Epidermal melanocyte (primary cell): ENCODE measurements at regions not wholly inside any gene's neighbourhood (a gene's known extent, or its start where the extent isn't known, plus 50 kb on each side); places are given as distances from the start of the nearest gene placed in this dataset.
A peak's percentile ranks its signal among the peaks of the same experiment; 100 is the strongest.

Experiments used
- DNase-seq: peaks from one replicate; pipeline ENCODE4 v3.0.0; 2011; ENCODE audit warnings: low spot score; ENCODE audit not compliant: insufficient read length

- DNase-seq, result peak; percentile 36
Observed at GRCh38 chr1:218705911-218706893, 361.1 kb downstream of the TGFB2 start.

GRCh38 chr1:218711001-218711400, 365.9 kb downstream of the TGFB2 start:
- DNase-seq, result no peak

- DNase-seq, result no peak
Observed at GRCh38 chr1:218711884-218712674, 366.9 kb downstream of the TGFB2 start.

GRCh38 chr1:218712677-218713076, 367.5 kb downstream of the TGFB2 start:
- no peak for DNase-seq

- DNase-seq, result no peak
Observed at GRCh38 chr1:218715961-218716669, 371.0 kb downstream of the TGFB2 start.

GRCh38 chr1:218717575-218717974, 372.4 kb downstream of the TGFB2 start:
- DNase-seq, result no peak

- DNase-seq, result no peak
Observed at GRCh38 chr1:218718206-218718605, 373.1 kb downstream of the TGFB2 start.

- DNase-seq, result no peak
Observed at GRCh38 chr1:218718977-218719376, 373.8 kb downstream of the TGFB2 start.

- no peak for DNase-seq
Observed at GRCh38 chr1:218728898-218729565, 383.9 kb downstream of the TGFB2 start.

- no peak for DNase-seq
Observed at GRCh38 chr1:218735436-218736032, 390.4 kb downstream of the TGFB2 start.

GRCh38 chr1:218739426-218739825, 394.3 kb downstream of the TGFB2 start:
- DNase-seq, result no peak

GRCh38 chr1:218741852-218742251, 396.7 kb downstream of the TGFB2 start:
- no peak for DNase-seq

GRCh38 chr1:218742467-218743262, 397.5 kb downstream of the TGFB2 start:
- no peak for DNase-seq

- no peak for DNase-seq
Observed at GRCh38 chr1:218743861-218744505, 398.8 kb downstream of the TGFB2 start.

GRCh38 chr1:218748071-218748470, 402.9 kb downstream of the TGFB2 start:
- DNase-seq, result no peak

GRCh38 chr1:218750216-218750970, 405.3 kb downstream of the TGFB2 start:
- no peak for DNase-seq

GRCh38 chr1:218751208-218751948, 406.2 kb downstream of the TGFB2 start:
- no peak for DNase-seq

GRCh38 chr1:218752126-218752525, 407.0 kb downstream of the TGFB2 start:
- no peak for DNase-seq
